ENCODE measurements at regions not wholly inside any gene's neighbourhood (a gene's known extent, or its start where the extent isn't known, plus 50 kb on each side); places are given as distances from the start of the nearest gene placed in this dataset.
"Not testable (repeated sequence)": the region's sequence is repeated elsewhere in the genome, so short reads cannot be mapped to it uniquely, and the experiment has no call there.

DNA sequence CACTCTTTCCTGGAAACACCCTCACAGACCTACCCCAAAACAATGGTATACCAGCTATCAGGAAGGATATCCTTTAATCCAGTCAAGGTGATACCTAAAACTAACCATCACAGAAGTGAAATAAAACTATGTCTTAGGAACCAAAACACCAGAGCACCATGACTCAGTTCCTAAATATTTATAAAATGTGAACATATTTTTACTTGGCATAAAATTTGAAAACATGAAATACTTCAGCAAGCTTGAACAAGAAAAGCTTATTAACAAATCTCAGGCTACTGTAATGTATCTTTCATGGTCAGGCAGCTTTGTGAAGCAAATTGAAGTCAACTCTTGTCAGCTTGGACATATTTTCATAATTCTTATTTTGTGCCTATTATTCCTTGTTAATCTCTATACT, 440.8 kb upstream of the CDH20 start:
- DNase-seq: no peak
- TF ChIP-seq GATA1 (IDR thresholded peaks at IDR 0.05; ENCODE audit: low read depth, low read length) (no peak), POLR2A (IDR thresholded peaks at IDR 0.05; ENCODE audit: low read length) (no peak)

GRCh38 chr18:60892855-60893254, 440.4 kb upstream of the CDH20 start:
- no peak for DNase-seq
- TF ChIP-seq GATA1 (IDR thresholded peaks at IDR 0.05; ENCODE audit: low read depth, low read length) (no peak), POLR2A (IDR thresholded peaks at IDR 0.05; ENCODE audit: low read length) (no peak)

- TF ChIP-seq GATA1 (IDR thresholded peaks at IDR 0.05; ENCODE audit: low read depth, low read length): no peak
- TF ChIP-seq POLR2A (IDR thresholded peaks at IDR 0.05; ENCODE audit: low read length): no peak
- no peak for DNase-seq
Measured at GRCh38 chr18:60893355-60894097, 439.7 kb upstream of the CDH20 start.

DNA sequence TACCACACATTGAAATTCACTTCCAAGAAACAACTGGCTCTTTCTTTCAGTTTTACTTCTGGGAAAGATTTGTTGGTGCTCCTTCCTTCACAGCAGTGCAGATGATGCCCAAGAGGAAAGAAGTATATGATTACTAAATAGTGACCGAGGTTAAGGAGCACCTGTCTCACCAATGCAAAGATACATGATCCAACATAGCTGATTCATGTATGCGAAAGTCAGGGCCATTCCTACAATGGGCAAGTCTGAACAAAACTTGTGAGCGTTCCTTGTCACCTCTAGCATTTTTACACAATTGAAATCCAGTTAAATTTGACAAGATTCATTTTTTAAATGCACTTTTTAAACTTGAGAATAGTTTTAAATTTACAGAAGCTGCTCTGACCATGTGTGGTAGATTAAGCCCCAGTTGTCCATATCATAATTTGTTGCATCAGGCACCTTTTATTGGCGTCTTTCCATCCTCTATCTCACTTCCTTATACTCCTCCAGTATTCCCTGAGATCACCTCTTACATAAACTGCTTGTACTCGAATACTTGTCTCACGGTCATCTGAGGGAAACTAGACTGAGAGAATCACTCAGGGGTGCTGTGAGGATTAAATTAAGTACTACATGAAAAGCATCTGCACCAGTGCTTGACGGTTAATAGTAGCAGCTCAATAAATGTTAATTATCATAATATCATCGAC, 438.8 kb upstream of the CDH20 start:
- no peak for DNase-seq

GRCh38 chr18:60895181-60895580, 438.0 kb upstream of the CDH20 start:
- TF ChIP-seq GATA1 (IDR thresholded peaks at IDR 0.05; ENCODE audit: low read depth, low read length): no peak
- no peak for TF ChIP-seq POLR2A (IDR thresholded peaks at IDR 0.05; ENCODE audit: low read length)
- DNase-seq: no peak

More for the DNA sequence above, 438.8 kb upstream of the CDH20 start:
- TF ChIP-seq GATA1 (IDR thresholded peaks at IDR 0.05; ENCODE audit: low read depth, low read length) (no peak), POLR2A (IDR thresholded peaks at IDR 0.05; ENCODE audit: low read length) (no peak)

- DNase-seq: no peak
- no peak for TF ChIP-seq POLR2A (IDR thresholded peaks at IDR 0.05; ENCODE audit: low read length)
- no peak for TF ChIP-seq GATA1 (IDR thresholded peaks at IDR 0.05; ENCODE audit: low read depth, low read length)
Measured at GRCh38 chr18:60898111-60898510, 435.1 kb upstream of the CDH20 start.

DNA sequence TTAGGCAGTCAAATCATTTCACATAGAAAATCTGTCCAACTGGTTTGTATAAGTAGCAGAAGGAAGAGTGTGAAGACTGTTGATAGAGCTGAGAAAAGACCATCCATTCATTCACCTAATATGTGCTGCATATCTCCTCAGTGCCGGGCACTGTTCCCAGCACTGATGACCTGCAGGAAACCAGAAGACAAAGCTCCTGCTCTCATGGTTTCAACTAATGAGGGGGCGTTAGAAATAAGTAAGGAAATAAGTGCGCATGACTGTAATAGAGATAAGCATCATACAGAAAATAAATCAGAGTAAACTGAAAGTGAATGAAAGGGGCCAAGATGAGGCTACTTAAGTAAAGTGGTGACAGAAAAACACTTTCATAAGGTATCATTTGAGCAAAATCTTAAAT, 427.5 kb upstream of the CDH20 start:
- DNase-seq: no peak

GRCh38 chr18:60910534-60910933, 422.7 kb upstream of the CDH20 start:
- TF ChIP-seq POLR2A (IDR thresholded peaks at IDR 0.05; ENCODE audit: low read length) (no peak), GATA1 (IDR thresholded peaks at IDR 0.05; ENCODE audit: low read depth, low read length) (no peak)

More for the DNA sequence above, 427.5 kb upstream of the CDH20 start:
- TF ChIP-seq GATA1 (IDR thresholded peaks at IDR 0.05; ENCODE audit: low read depth, low read length) (no peak), POLR2A (IDR thresholded peaks at IDR 0.05; ENCODE audit: low read length) (no peak)

DNA sequence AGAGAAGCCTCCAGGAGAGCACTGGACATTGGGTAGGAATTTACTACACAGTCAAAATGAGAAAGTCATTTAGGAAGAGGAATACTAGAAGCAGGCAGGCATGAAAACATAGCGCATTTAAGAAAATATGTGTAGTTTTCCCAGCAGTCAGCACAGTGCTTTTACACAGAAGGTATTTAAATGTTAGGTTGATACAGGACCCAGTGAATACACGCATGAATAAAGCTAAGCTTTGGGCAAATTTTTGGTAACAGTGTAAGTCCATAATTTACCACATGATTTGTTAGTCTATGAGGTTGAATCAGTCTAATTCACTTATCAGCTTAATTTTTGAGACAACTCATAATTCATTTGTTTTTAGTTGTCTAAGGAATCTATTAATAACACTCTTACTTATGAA, 421.7 kb upstream of the CDH20 start:
- TF ChIP-seq GATA1 (IDR thresholded peaks at IDR 0.05; ENCODE audit: low read depth, low read length) (no peak), POLR2A (IDR thresholded peaks at IDR 0.05; ENCODE audit: low read length) (no peak)

More at GRCh38 chr18:60910534-60910933, 422.7 kb upstream of the CDH20 start:
- DNase-seq: no peak

DNA sequence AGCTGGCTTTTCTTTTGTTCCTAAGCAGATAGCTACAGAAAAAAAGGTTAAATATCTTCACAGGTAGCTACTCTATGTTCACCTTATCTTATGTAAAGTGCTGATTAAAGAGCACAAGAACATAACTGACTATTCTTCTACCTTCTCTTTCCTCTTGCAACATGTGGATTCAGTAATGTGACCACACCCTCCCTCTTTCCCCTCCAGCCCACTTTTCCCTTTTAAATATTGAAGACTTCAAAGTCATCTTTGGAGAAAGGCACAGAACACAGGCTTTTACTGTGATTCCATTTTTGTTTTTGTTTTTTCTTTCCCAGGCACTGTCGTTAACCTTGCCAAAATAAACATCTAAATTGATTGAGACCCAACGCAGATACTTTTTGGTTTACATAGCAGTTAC, 418.1 kb upstream of the CDH20 start:
- no peak for DNase-seq
- TF ChIP-seq POLR2A (IDR thresholded peaks at IDR 0.05; ENCODE audit: low read length) (no peak), GATA1 (IDR thresholded peaks at IDR 0.05; ENCODE audit: low read depth, low read length) (no peak)

More for the DNA sequence above, 421.7 kb upstream of the CDH20 start:
- no peak for DNase-seq

DNA sequence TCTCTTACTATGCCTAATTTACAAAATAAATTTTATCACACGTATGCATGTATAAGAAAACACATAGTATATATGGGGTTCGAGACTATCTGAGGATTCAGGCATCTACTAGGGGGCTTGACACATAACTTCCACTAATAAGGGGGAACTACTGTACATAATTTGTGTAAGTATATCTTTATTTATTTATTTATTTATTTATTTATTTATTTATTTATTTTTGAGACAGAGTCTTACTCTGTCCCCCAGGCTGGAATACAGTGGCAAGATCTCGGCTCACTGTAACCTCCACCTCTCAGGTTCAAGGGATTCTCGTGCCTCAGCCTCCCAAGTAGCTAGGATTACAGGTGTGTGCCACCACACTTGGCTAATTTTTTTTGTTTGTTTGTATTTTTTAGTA, 414.4 kb upstream of the CDH20 start:
- not testable (repeated sequence) for DNase-seq

GRCh38 chr18:60925892-60926291, 407.3 kb upstream of the CDH20 start:
- TF ChIP-seq GATA1 (IDR thresholded peaks at IDR 0.05; ENCODE audit: low read depth, low read length): no peak
- TF ChIP-seq POLR2A (IDR thresholded peaks at IDR 0.05; ENCODE audit: low read length): no peak

GRCh38 chr18:60929966-60930365, 403.3 kb upstream of the CDH20 start:
- TF ChIP-seq GATA1 (IDR thresholded peaks at IDR 0.05; ENCODE audit: low read depth, low read length) (no peak), POLR2A (IDR thresholded peaks at IDR 0.05; ENCODE audit: low read length) (no peak)
- DNase-seq: no peak

More at GRCh38 chr18:60925892-60926291, 407.3 kb upstream of the CDH20 start:
- DNase-seq: no peak

GRCh38 chr18:60935041-60935910, 398.0 kb upstream of the CDH20 start:
- TF ChIP-seq POLR2A (IDR thresholded peaks at IDR 0.05; ENCODE audit: low read length) (no peak), GATA1 (IDR thresholded peaks at IDR 0.05; ENCODE audit: low read depth, low read length) (no peak)
- DNase-seq: no peak
